H1 (cell line): ENCODE measurements at regions not wholly inside any gene's neighbourhood (a gene's known extent, or its start where the extent isn't known, plus 50 kb on each side); places are given as distances from the start of the nearest gene placed in this dataset.

ENCODE experiments used
- CTCF ChIA-PET: fragments of 300-600 bp; sonication (Branson Sonifier 250); formaldehyde crosslinking; loops from one replicate; lab custom pipeline; 2021; ENCODE audit not compliant: partially characterized antibody; lab: Charles Lee
- POLR2A ChIA-PET: fragments of 300-600 bp; sonication (Branson Sonifier 250); formaldehyde crosslinking; loops from one replicate; lab custom pipeline; 2021; ENCODE audit warnings: inconsistent platforms; ENCODE audit not compliant: partially characterized antibody; lab: Charles Lee
- DNase-seq, 2 experiments: peaks; one replicate each; pipeline versions ENCODE4 v3.0.0 to v3.0.0-alpha.2; 2010 to 2022; ENCODE audit warnings: low spot score in 2 of 2, low read depth in 1 of 2, mixed read lengths in 1 of 2
- FAIRE-seq: peaks from 2 replicates; lab custom pipeline; 2011; peaks lifted over from hg19 to GRCh38; lab: Jason Lieb, UNC
- H2AFZ ChIP-seq: 2 replicates; pipeline ENCODE4 v1.8.1; 2012; ENCODE audit warnings: low read length, inconsistent platforms
- H2AK5ac ChIP-seq: 2 replicates; pipeline ENCODE4 v1.6.1; 2013; ENCODE audit warnings: low read depth, low read length
- H2BK120ac ChIP-seq: replicated peaks from 2 replicates; pipeline ENCODE3; 2013; ENCODE audit warnings: low read depth, low read length, inconsistent platforms
- H2BK12ac ChIP-seq: 2 replicates; pipeline ENCODE4 v1.6.1; 2013; ENCODE audit warnings: low read depth, low read length
- H2BK15ac ChIP-seq: 2 replicates; pipeline ENCODE4 v1.6.1; 2013; ENCODE audit warnings: low read length
- H2BK20ac ChIP-seq: 2 replicates; pipeline ENCODE4 v1.6.1; 2013; ENCODE audit warnings: low read length
- H2BK5ac ChIP-seq: 2 replicates; pipeline ENCODE4 v1.6.1; 2013; ENCODE audit warnings: low read depth, low read length
- H3K14ac ChIP-seq: 2 replicates; pipeline ENCODE4 v1.6.1; 2013; ENCODE audit warnings: inconsistent platforms; ENCODE audit not compliant: insufficient read length
- H3K18ac ChIP-seq: 2 replicates; pipeline ENCODE4 v1.6.1; 2013; ENCODE audit warnings: low read length; ENCODE audit errors: extremely low read depth
- H3K23ac ChIP-seq: 2 replicates; pipeline ENCODE4 v1.6.1; 2013; ENCODE audit warnings: inconsistent platforms; ENCODE audit not compliant: insufficient read length
- H3K23me2 ChIP-seq: 2 replicates; pipeline ENCODE4 v1.6.1; 2013; ENCODE audit warnings: low read depth, low read length
- H3K27ac ChIP-seq: 2 replicates; pipeline ENCODE4 v1.6.1; 2011; ENCODE audit warnings: low read depth, low read length, inconsistent platforms
- H3K27me3 ChIP-seq, 4 experiments: replicated peaks in 1 of 4; 1 replicate in 1 of 4; 2 replicates in 3 of 4; pipeline versions ENCODE4 v1.6.1 to v1.8.1; 2011 to 2013; ENCODE audit warnings: low read length in 3 of 4, mild to moderate bottlenecking in 3 of 4, inconsistent platforms in 2 of 4, mixed read lengths in 2 of 4, moderate library complexity in 1 of 4; ENCODE audit not compliant: control insufficient read depth in 3 of 4, insufficient read depth in 3 of 4; ENCODE audit errors: extremely low read depth in 1 of 4
- H3K36me3 ChIP-seq, 4 experiments: 2 replicates each; pipeline versions ENCODE4 v1.6.1 to v1.8.1; 2011 to 2013; ENCODE audit warnings: mild to moderate bottlenecking in 4 of 4, low read length in 3 of 4, moderate library complexity in 2 of 4, control low read depth in 1 of 4, inconsistent platforms in 1 of 4; ENCODE audit not compliant: insufficient read depth in 4 of 4, control insufficient read depth in 2 of 4
- H3K4ac ChIP-seq: replicated peaks from 2 replicates; pipeline ENCODE3; 2013; ENCODE audit warnings: low read length, low read depth, mixed read lengths, inconsistent platforms; ENCODE audit not compliant: insufficient read length
- H3K4me1 ChIP-seq, 4 experiments: replicated peaks in 1 of 4; 1 replicate in 1 of 4; 2 replicates in 3 of 4; pipeline versions ENCODE4 v1.6.1 to v1.8.1; 2011 to 2013; ENCODE audit warnings: low read length in 3 of 4, inconsistent platforms in 2 of 4, mixed read lengths in 1 of 4; ENCODE audit not compliant: insufficient read depth in 4 of 4, control insufficient read depth in 3 of 4
- H3K4me2 ChIP-seq, 2 experiments: 2 replicates each; pipeline versions ENCODE4 v1.6.1 to v1.8.1; 2011 to 2013; ENCODE audit warnings: low read depth in 2 of 2, low read length in 2 of 2, control low read depth in 1 of 2, inconsistent platforms in 1 of 2, mild to moderate bottlenecking in 1 of 2; ENCODE audit not compliant: insufficient read depth in 1 of 2
- H3K4me3 ChIP-seq, 4 experiments: fragments of 200-600, 300-600 bp in 1 of 4; sonication (generic), shearing (Covaris generic), sonication (Bioruptor Twin) in 1 of 4; 2 replicates each; pipeline versions ENCODE4 v1.5.1 to v1.8.1; 2011 to 2016; ENCODE audit warnings: low read length in 4 of 4, low read depth in 3 of 4, control low read depth in 2 of 4, inconsistent platforms in 2 of 4, mild to moderate bottlenecking in 2 of 4, mixed read lengths in 1 of 4, moderate library complexity in 1 of 4; ENCODE audit not compliant: insufficient read depth in 2 of 4; ENCODE audit errors: extremely low read depth in 1 of 4
- H3K56ac ChIP-seq: replicated peaks from 2 replicates; pipeline ENCODE3; 2013; ENCODE audit warnings: low read depth, mild to moderate bottlenecking, mixed read lengths, low read length, inconsistent platforms; ENCODE audit not compliant: insufficient read length
- H3K79me1 ChIP-seq: 2 replicates; pipeline ENCODE4 v1.6.1; 2013; ENCODE audit warnings: low read depth, low read length, control low read depth
- H3K79me2 ChIP-seq, 2 experiments: 2 replicates each; pipeline versions ENCODE4 v1.6.1 to v1.8.1; 2012 to 2013; ENCODE audit warnings: low read length in 2 of 2, mild to moderate bottlenecking in 2 of 2, inconsistent platforms in 1 of 2; ENCODE audit not compliant: insufficient read depth in 2 of 2, control insufficient read depth in 1 of 2
- H3K9ac ChIP-seq, 4 experiments: replicated peaks in 1 of 4; 1 replicate in 1 of 4; 2 replicates in 3 of 4; pipeline versions ENCODE4 v1.6.1 to v1.8.1; 2011 to 2013; ENCODE audit warnings: low read depth in 3 of 4, low read length in 3 of 4, control low read depth in 2 of 4, mild to moderate bottlenecking in 2 of 4, moderate library complexity in 2 of 4, inconsistent platforms in 1 of 4; ENCODE audit errors: extremely low read depth in 1 of 4
- H3K9me3 ChIP-seq, 2 experiments: 2 replicates each; pipeline versions ENCODE4 v1.6.1 to v1.8.1; 2012 to 2013; ENCODE audit warnings: mild to moderate bottlenecking in 2 of 2, moderate library complexity in 2 of 2, control low read depth in 1 of 2, inconsistent platforms in 1 of 2, low read depth in 1 of 2, low read length in 1 of 2, mixed read lengths in 1 of 2; ENCODE audit not compliant: insufficient read depth in 2 of 2
- H4K20me1 ChIP-seq, 2 experiments: replicated peaks in 1 of 2; 2 replicates each; pipeline versions ENCODE3 to v1.8.1; 2011 to 2013; ENCODE audit warnings: inconsistent platforms in 2 of 2, low read length in 2 of 2, mild to moderate bottlenecking in 1 of 2; ENCODE audit not compliant: insufficient read depth in 2 of 2, control insufficient read depth in 1 of 2
- H4K5ac ChIP-seq: 2 replicates; pipeline ENCODE4 v1.6.1; 2013; ENCODE audit warnings: low read length, low read depth, mixed read lengths, inconsistent platforms; ENCODE audit not compliant: insufficient read length
- H4K8ac ChIP-seq: 2 replicates; pipeline ENCODE4 v1.8.0; 2013; ENCODE audit warnings: mild to moderate bottlenecking, moderate library complexity, low read length, inconsistent platforms; ENCODE audit not compliant: insufficient read depth; ENCODE audit errors: extremely low read depth
- H4K91ac ChIP-seq: replicated peaks from 2 replicates; pipeline ENCODE3; 2013; ENCODE audit warnings: low read length, mixed read lengths, inconsistent platforms; ENCODE audit not compliant: insufficient read length
- BCL11A ChIP-seq, 2 experiments: IDR thresholded peaks; one replicate each; pipeline ENCODE4 v1.6.1; 2011; ENCODE audit warnings: low read depth in 2 of 2, low read length in 2 of 2, mild to moderate bottlenecking in 2 of 2
- EZH2 ChIP-seq: fragments of 200-600 bp; sonication (generic); IDR thresholded peaks from 2 replicates; pipeline ENCODE4 v1.7.1; 2012; ENCODE audit warnings: low read depth, mild to moderate bottlenecking, moderate library complexity, low read length, inconsistent platforms; ENCODE audit not compliant: severe bottlenecking
- FOSL1 ChIP-seq: IDR thresholded peaks from 2 replicates; pipeline ENCODE4 v1.6.1; 2011; ENCODE audit warnings: mild to moderate bottlenecking, low read depth, low read length, moderate library complexity; ENCODE audit not compliant: insufficient read depth
- HDAC6 ChIP-seq: IDR thresholded peaks from one replicate; pipeline ENCODE4 v1.7.1; 2012; ENCODE audit warnings: low read depth, mild to moderate bottlenecking, inconsistent platforms, low read length, moderate library complexity
- PHF8 ChIP-seq: fragments of 200-600 bp; sonication (generic); conservative IDR thresholded peaks from 2 replicates; pipeline ENCODE4 v1.7.1; 2012; ENCODE audit warnings: low read depth, mild to moderate bottlenecking, inconsistent platforms, low read length, moderate library complexity
- RNF2 ChIP-seq: fragments of 200-900, 300-1000 bp; sonication (generic); IDR thresholded peaks from 2 replicates; pipeline ENCODE4 v1.7.1; 2016; ENCODE audit warnings: borderline replicate concordance, low read depth, mild to moderate bottlenecking, antibody characterized with exemption, low read length; ENCODE audit not compliant: poor library complexity, severe bottlenecking; ENCODE audit errors: missing control alignments
- SUZ12 ChIP-seq: fragments of 200-600 bp; sonication (generic); IDR thresholded peaks from 2 replicates; pipeline ENCODE4 v1.6.1; 2012; ENCODE audit warnings: mild to moderate bottlenecking, inconsistent platforms, low read length, moderate library complexity, mixed read lengths
- TEAD4 ChIP-seq: IDR thresholded peaks from 2 replicates; pipeline ENCODE4 v1.6.1; 2012; ENCODE audit warnings: low read depth, low read length, inconsistent platforms, mixed read lengths
- WGBS, 2 experiments: shearing (Covaris generic) in 1 of 2; methylation state at CpG; one replicate each; pipeline versions ENCODE4 v1.1.6 to v1.1.7; 2013 to 2015; ENCODE audit warnings: low lambda C conversion rate in 2 of 2, mixed read lengths in 2 of 2, inconsistent platforms in 1 of 2, low coverage in 1 of 2, missing lambda C conversion rate in 1 of 2; ENCODE audit not compliant: insufficient replicate concordance in 2 of 2, insufficient coverage in 1 of 2, insufficient read length in 1 of 2; ENCODE audit errors: extremely low coverage in 1 of 2, missing lambda C conversion rate in 1 of 2; 5-methylcytosine and 5-hydroxymethylcytosine counted together

GRCh38 chr6:168967281-168967925, 286.2 kb downstream of the THBS2 start:
- no peak overlapping the region for H2BK5ac ChIP-seq
- no peak overlapping the region for H3K4me2 ChIP-seq
- no peak overlapping the region for H4K8ac ChIP-seq
- H3K27ac ChIP-seq, result no peak overlapping the region
- DNase-seq (no peak), FAIRE-seq (no peak)
- no peak overlapping the region for H4K5ac ChIP-seq
- H2AK5ac ChIP-seq, result no peak overlapping the region
- no peak overlapping the region for H4K91ac ChIP-seq
- H3K4ac ChIP-seq, result no peak overlapping the region
- no peaks in the 10 kb centered on the region for H3K79me1 ChIP-seq
- CTCF ChIA-PET, result interaction anchor here (0.7 to 1.3 kb wide), 3 partner anchors 10 to 464 kb away, joined by 3 to 4 read pairs (median 3); no protein-coding TSS in a partner anchor
- H3K56ac ChIP-seq, result no peak overlapping the region
- H2AFZ ChIP-seq, result no peak overlapping the region
- H3K4me3 ChIP-seq, result no peak overlapping the region
- no peak overlapping the region for H3K9ac ChIP-seq
- no peak overlapping the region for H2BK120ac ChIP-seq
- no peak overlapping the region for H2BK12ac ChIP-seq
- POLR2A ChIA-PET, result interaction anchor here (0.9 kb wide), 1 partner anchor 10 kb away, joined by 3 read pairs; no protein-coding TSS in a partner anchor
- no peaks in the 10 kb centered on the region for H3K79me2 ChIP-seq
- no peaks in the 10 kb centered on the region for H4K20me1 ChIP-seq
- H3K4me1 ChIP-seq, result no peaks in the 10 kb centered on the region
- H2BK15ac ChIP-seq, result no peak overlapping the region
- H3K18ac ChIP-seq, result no peak overlapping the region
- no peak for TF ChIP-seq TEAD4
- TF ChIP-seq EZH2, result no peak
- no peak for TF ChIP-seq PHF8
- TF ChIP-seq BCL11A (IDR thresholded peaks at IDR 0.05; ENCODE audit: low read depth in 2 of 2, low read length in 2 of 2), result no peak
- TF ChIP-seq RNF2, result no peak
- no peak for TF ChIP-seq FOSL1
- no peak for TF ChIP-seq HDAC6
- no peak for TF ChIP-seq SUZ12
- no peak overlapping the region for H3K14ac ChIP-seq
- no peaks in the 10 kb centered on the region for H3K27me3 ChIP-seq
- no peak overlapping the region for H3K23ac ChIP-seq
- H2BK20ac ChIP-seq, result no peak overlapping the region
- H3K9me3 ChIP-seq, result no peaks in the 10 kb centered on the region
- H3K23me2 ChIP-seq, result no peaks in the 10 kb centered on the region
- H3K36me3 ChIP-seq, result no peaks in the 10 kb centered on the region
- 70% methylated on average over 3 of the region's 3 CpGs; no CpG with 5 or more reads in 1 of the 2 experiments for WGBS, 2 experiments
